NCI-H446 (cell line): ENCODE measurements at regions not wholly inside any gene's neighbourhood (a gene's known extent, or its start where the extent isn't known, plus 50 kb on each side); places are given as distances from the start of the nearest gene placed in this dataset.
"Not testable (repeated sequence)": the region's sequence is repeated elsewhere in the genome, so short reads cannot be mapped to it uniquely, and the experiment has no call there.

Experiments
- DNase-seq, 2 experiments: peaks; one replicate each; lab custom pipeline; 2025; lab: John Stamatoyannopoulos, UW

- no peak for DNase-seq
Measured at GRCh38 chr6:93940381-93940780, 521.0 kb upstream of the EPHA7 start.

GRCh38 chr6:93932175-93932574 lies 512.8 kb upstream of the EPHA7 start:
- DNase-seq: no peak

GRCh38 chr6:93927731-93928130 lies 508.4 kb upstream of the EPHA7 start:
- DNase-seq: no peak

- no peak for DNase-seq
Measured at GRCh38 chr6:93919365-93919764, 500.0 kb upstream of the EPHA7 start.

- no peak for DNase-seq
Measured at GRCh38 chr6:93918258-93918657, 498.9 kb upstream of the EPHA7 start.

- no peak for DNase-seq
Measured at GRCh38 chr6:93917216-93917615, 497.9 kb upstream of the EPHA7 start.

GRCh38 chr6:93916716-93917115 lies 497.4 kb upstream of the EPHA7 start:
- DNase-seq: no peak

GRCh38 chr6:93915961-93916360 lies 496.6 kb upstream of the EPHA7 start:
- DNase-seq: no peak

GRCh38 chr6:93902517-93902916 lies 483.2 kb upstream of the EPHA7 start:
- no peak for DNase-seq

- no peak for DNase-seq
Measured at GRCh38 chr6:93900142-93900541, 480.8 kb upstream of the EPHA7 start.

GRCh38 chr6:93896081-93896480 lies 476.7 kb upstream of the EPHA7 start:
- no peak for DNase-seq

GRCh38 chr6:93894521-93894920 lies 475.2 kb upstream of the EPHA7 start:
- DNase-seq: no peak

- no peak for DNase-seq
Measured at GRCh38 chr6:93889713-93890112, 470.4 kb upstream of the EPHA7 start.

- DNase-seq: no peak
Measured at GRCh38 chr6:93886416-93886815, 467.1 kb upstream of the EPHA7 start.

- DNase-seq: no peak
Measured at GRCh38 chr6:93859971-93860370, 440.6 kb upstream of the EPHA7 start.

GRCh38 chr6:93858213-93858612 lies 438.9 kb upstream of the EPHA7 start:
- no peak for DNase-seq

- no peak for DNase-seq
Measured at GRCh38 chr6:93849857-93850256, 430.5 kb upstream of the EPHA7 start.

GRCh38 chr6:93848031-93848742 lies 428.8 kb upstream of the EPHA7 start:
- no peak for DNase-seq

GRCh38 chr6:93842178-93842577 lies 422.8 kb upstream of the EPHA7 start:
- DNase-seq: no peak

- DNase-seq: not testable (repeated sequence)
Measured at GRCh38 chr6:93835451-93836145, 416.2 kb upstream of the EPHA7 start.

GRCh38 chr6:93835026-93835425 lies 415.7 kb upstream of the EPHA7 start:
- not testable (repeated sequence) for DNase-seq

GRCh38 chr6:93833326-93833725 lies 414.0 kb upstream of the EPHA7 start:
- DNase-seq: not testable (repeated sequence)

GRCh38 chr6:93829757-93830156 lies 410.4 kb upstream of the EPHA7 start:
- DNase-seq: not testable (repeated sequence)

GRCh38 chr6:93829009-93829408 lies 409.6 kb upstream of the EPHA7 start:
- no peak for DNase-seq
